ENCODE measurements at regions not wholly inside any gene's neighbourhood (a gene's known extent, or its start where the extent isn't known, plus 50 kb on each side); places are given as distances from the start of the nearest gene placed in this dataset.

GRCh38 chr5:3034449-3034848 lies 283.0 kb upstream of the IRX2 start (continued):
- no peak for TF ChIP-seq NANOG (IDR thresholded peaks at IDR 0.05; ENCODE audit: insufficient read depth, low read depth, low read length, poor library complexity, severe bottlenecking)
- no peak for TF ChIP-seq CHD7 (IDR thresholded peaks at IDR 0.05; ENCODE audit: insufficient replicate concordance, low read length)
- no peak for TF ChIP-seq CHD1 (IDR thresholded peaks at IDR 0.05; ENCODE audit: low read depth, low read length)
- no peak for TF ChIP-seq BCL11A (IDR thresholded peaks at IDR 0.05; ENCODE audit: low read depth in 2 of 2, low read length in 2 of 2)
- no peak for TF ChIP-seq SRF (IDR thresholded peaks at IDR 0.05; ENCODE audit: low read depth, low read length)
- no peak for TF ChIP-seq CHD2 (IDR thresholded peaks at IDR 0.05; ENCODE audit: low read length)
- no peak for TF ChIP-seq RXRA (IDR thresholded peaks at IDR 0.05; ENCODE audit: insufficient read depth, low read depth, low read length)
